HG03097 (cell line): ENCODE measurements at regions not wholly inside any gene's neighbourhood (a gene's known extent, or its start where the extent isn't known, plus 50 kb on each side); places are given as distances from the start of the nearest gene placed in this dataset.

Experiments
- ATAC-seq: cut with Tn5 transposase; IDR thresholded peaks from one replicate; pipeline ENCODE4 v1.9.1; 2021; ENCODE audit not compliant: unreplicated experiment, low FRiP score

GRCh38 chr12:12015073-12015685 lies 55.6 kb upstream of the BCL2L14 start:
- ATAC-seq, result no peak

- no peak for ATAC-seq
Observed at GRCh38 chr12:12016284-12017100, 54.2 kb upstream of the BCL2L14 start.

DNA sequence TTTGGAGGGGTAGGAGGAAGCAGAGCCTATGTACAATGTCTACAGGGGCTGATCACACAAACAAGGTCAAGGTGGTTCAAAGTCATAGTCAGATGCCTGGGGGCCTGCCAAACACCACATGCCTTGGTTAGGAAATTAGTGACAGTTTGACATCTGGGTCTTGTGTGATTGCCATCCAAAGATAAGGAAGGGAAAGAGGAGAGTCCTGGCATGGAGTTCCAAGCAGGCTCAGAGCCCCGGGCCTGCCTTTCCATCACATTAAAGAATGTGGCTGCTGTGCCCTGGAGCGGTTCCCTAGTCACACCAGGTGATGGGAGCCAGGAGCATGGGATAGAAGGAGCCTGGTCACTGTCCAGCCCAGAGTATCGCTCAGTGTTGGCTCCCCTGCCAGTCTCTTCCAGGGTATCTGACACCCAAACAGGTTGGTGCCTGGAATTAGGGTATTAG lies 53.6 kb upstream of the BCL2L14 start:
- ATAC-seq, result no peak

DNA sequence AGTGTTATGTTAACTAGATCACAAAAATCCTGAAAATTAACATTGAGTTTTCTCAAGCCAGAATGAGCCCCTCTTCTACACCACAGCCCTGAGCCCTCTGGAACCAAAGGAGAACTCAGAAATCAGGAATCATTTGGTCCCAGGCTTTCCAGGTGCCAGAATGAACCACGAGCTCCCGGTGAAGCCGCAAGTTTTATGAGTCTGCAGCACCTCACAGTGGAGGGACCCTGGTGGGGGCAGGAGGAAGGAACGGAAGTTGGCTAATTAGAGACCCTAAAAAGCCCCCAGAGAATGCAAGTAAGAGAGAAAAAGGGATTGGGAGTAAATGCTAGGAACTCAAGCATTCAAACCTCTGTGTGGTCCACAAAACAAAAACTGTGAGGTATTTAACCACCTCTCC lies 52.9 kb upstream of the BCL2L14 start:
- ATAC-seq, result no peak

GRCh38 chr12:12018454-12018853 lies 52.3 kb upstream of the BCL2L14 start:
- no peak for ATAC-seq

- ATAC-seq, result no peak
Observed at GRCh38 chr12:12019881-12020280, 50.9 kb upstream of the BCL2L14 start.

DNA sequence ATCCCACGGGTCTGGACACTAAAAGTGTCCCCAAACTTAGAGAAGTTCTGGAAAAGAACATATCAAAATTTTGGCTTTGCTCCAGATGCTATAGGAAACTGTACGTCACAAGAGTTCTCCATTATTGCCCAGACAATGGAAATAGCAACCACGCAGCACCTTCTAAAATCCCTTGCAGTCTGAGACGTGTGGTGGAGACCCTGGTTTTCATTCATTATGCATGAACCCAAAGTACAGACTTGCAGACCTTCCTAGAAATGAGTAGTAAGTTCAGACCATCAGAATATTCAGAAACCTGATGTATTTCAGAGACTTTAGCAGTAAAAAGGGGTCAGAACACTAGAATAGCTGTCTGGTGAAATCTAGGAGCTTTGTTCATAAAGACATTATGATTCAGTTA lies 50.0 kb upstream of the BCL2L14 start:
- ATAC-seq, result no peak
